Calu3 (cell line): ENCODE measurements at regions not wholly inside any gene's neighbourhood (a gene's known extent, or its start where the extent isn't known, plus 50 kb on each side); places are given as distances from the start of the nearest gene placed in this dataset.

ENCODE experiments used
- BruUV-seq: library from RNA; stranded (reverse); fragments of 400-500 nt; replicated peaks from 2 replicates; lab custom pipeline; 2021; lab: Mats Ljungman, UMichigan
- CTCF ChIA-PET: fragments of 300-600 bp; sonication (Branson Sonifier 250); formaldehyde crosslinking; loops from one replicate; lab custom pipeline; 2022; ENCODE audit warnings: antibody characterized with exemption; lab: Charles Lee
- DNase-seq: peaks from one replicate; pipeline ENCODE4 v3.0.0; 2022
- H3K27ac Mint-ChIP-seq: one replicate; pipeline ENCODE4 v1.8.0; 2022; ENCODE audit warnings: mixed read lengths; ENCODE audit not compliant: unreplicated experiment
- H3K27me3 Mint-ChIP-seq: one replicate; pipeline ENCODE4 v1.8.0; 2022; ENCODE audit warnings: mixed read lengths; ENCODE audit not compliant: unreplicated experiment
- H3K36me3 Mint-ChIP-seq: one replicate; pipeline ENCODE4 v1.8.0; 2022; ENCODE audit warnings: mild to moderate bottlenecking, moderate library complexity, mixed read lengths; ENCODE audit not compliant: insufficient read depth, unreplicated experiment
- H3K4me1 Mint-ChIP-seq: one replicate; pipeline ENCODE4 v1.8.0; 2022; ENCODE audit warnings: mild to moderate bottlenecking, low read depth, mixed read lengths; ENCODE audit not compliant: unreplicated experiment
- H3K4me3 Mint-ChIP-seq: one replicate; pipeline ENCODE4 v1.8.0; 2022; ENCODE audit warnings: mild to moderate bottlenecking, low read depth, moderate library complexity, mixed read lengths; ENCODE audit not compliant: unreplicated experiment
- H3K9me3 Mint-ChIP-seq: one replicate; pipeline ENCODE4 v1.8.0; 2022; ENCODE audit warnings: low read depth, mixed read lengths; ENCODE audit not compliant: unreplicated experiment
- CTCF ChIP-seq: fragments of 200-600 bp; IDR thresholded peaks from one replicate; pipeline ENCODE4 v1.8.0; 2022; ENCODE audit warnings: antibody characterized with exemption; ENCODE audit not compliant: unreplicated experiment
- intact Hi-C: fragments of 100-400 bp; cut with micrococcal nuclease; formaldehyde crosslinking; loops from one replicate; pipeline ENCODE4 v1.10.0; 2022; ENCODE audit not compliant: unreplicated experiment

GRCh38 chr4:75180790-75181776 lies 248.2 kb downstream of the PARM1 start:
- BruUV-seq = no TSS peak
- peak; percentile 44 for DNase-seq
- peaks cover 5% of the 10 kb centered on the region for H3K36me3 Mint-ChIP-seq

GRCh38 chr4:75180217-75180616 lies 247.3 kb downstream of the PARM1 start:
- no TSS peak for BruUV-seq
- peak overlapping the region; percentile 76 for H3K27ac Mint-ChIP-seq
- peaks cover 5% of the 10 kb centered on the region for H3K36me3 Mint-ChIP-seq
- H3K4me3 Mint-ChIP-seq = peak overlapping the region; percentile 53
- DNase-seq = no peak
- intact Hi-C loops = loop anchor here (2.0 kb wide), 1 partner anchor 69 kb away; no protein-coding TSS in a partner anchor
- H3K9me3 Mint-ChIP-seq = peaks cover 4% of the 10 kb centered on the region
- H3K4me1 Mint-ChIP-seq = peaks cover 17% of the 10 kb centered on the region
- no peaks in the 10 kb centered on the region for H3K27me3 Mint-ChIP-seq
- no peak for TF ChIP-seq CTCF
- CTCF ChIA-PET = no interaction called here

More at GRCh38 chr4:75180790-75181776, 248.2 kb downstream of the PARM1 start:
- Mint-ChIP-seq H3K4me1 (peaks cover 17% of the 10 kb centered on the region), H3K9me3 (peaks cover 4% of the 10 kb centered on the region), H3K4me3 (peak overlapping the region; percentile 53), H3K27me3 (no peaks in the 10 kb centered on the region), H3K27ac (peak overlapping the region; percentile 76)
- intact Hi-C loops = loop anchor here (2.0 kb wide), 1 partner anchor 68 kb away; no protein-coding TSS in a partner anchor
- CTCF ChIA-PET = interaction anchor here (0.7 kb wide), 2 partner anchors 219 to 307 kb away, joined by 3 to 10 read pairs; no protein-coding TSS in a partner anchor
- TF ChIP-seq CTCF = no peak

GRCh38 chr4:75179510-75179909 lies 246.6 kb downstream of the PARM1 start:
- CTCF ChIA-PET = no interaction called here
- no peak overlapping the region for H3K4me3 Mint-ChIP-seq
- H3K9me3 Mint-ChIP-seq = peaks cover 4% of the 10 kb centered on the region
- H3K27me3 Mint-ChIP-seq = no peaks in the 10 kb centered on the region
- TF ChIP-seq CTCF = no peak
- peaks cover 5% of the 10 kb centered on the region for H3K36me3 Mint-ChIP-seq
- no TSS peak for BruUV-seq
- no peak overlapping the region for H3K27ac Mint-ChIP-seq
- DNase-seq = no peak
- H3K4me1 Mint-ChIP-seq = peaks cover 17% of the 10 kb centered on the region
- intact Hi-C loops = no loop called here

- DNase-seq = no peak
- Mint-ChIP-seq H3K4me1 (no peaks in the 10 kb centered on the region), H3K27me3 (no peaks in the 10 kb centered on the region), H3K4me3 (no peak overlapping the region), H3K9me3 (no peaks in the 10 kb centered on the region), H3K27ac (no peak overlapping the region), H3K36me3 (no peaks in the 10 kb centered on the region)
- CTCF ChIA-PET = no interaction called here
- BruUV-seq = no TSS peak
- intact Hi-C loops = no loop called here
- TF ChIP-seq CTCF = no peak
These were observed 239.6 kb downstream of the PARM1 start for GRCh38 chr4:75172551-75172950.
